HCT116 (cell line): ENCODE measurements at regions not wholly inside any gene's neighbourhood (a gene's known extent, or its start where the extent isn't known, plus 50 kb on each side); places are given as distances from the start of the nearest gene placed in this dataset.

Source experiments
- ATAC-seq: fragments of 200-7000 bp; cut with Tn5 transposase; 2 replicates; pipeline ENCODE4 v1.9.1; 2020; ENCODE audit warnings: mild to moderate bottlenecking, moderate library complexity
- BruUV-seq: library from RNA; stranded (reverse); fragments of 400-500 nt; replicated peaks from 2 replicates; lab custom pipeline; 2021; lab: Mats Ljungman, UMichigan
- CTCF ChIA-PET: fragments of 300-600 bp; sonication (Branson Sonifier 250); formaldehyde crosslinking; loops from one replicate; lab custom pipeline; 2021; ENCODE audit warnings: antibody characterized with exemption; lab: Charles Lee
- POLR2A ChIA-PET: fragments of 300-600, 350-600 bp; sonication (Branson Sonifier 250); formaldehyde crosslinking; loops from one replicate; lab custom pipeline; 2021; ENCODE audit warnings: antibody characterized with exemption; lab: Charles Lee
- RAD21 ChIA-PET, 2 experiments: fragments of 300-600 bp; sonication (Branson Sonifier 250); formaldehyde crosslinking; loops; one replicate each; lab custom pipeline; 2023; ENCODE audit warnings: low total read pairs in 2 of 2; ENCODE audit not compliant: uncharacterized antibody in 2 of 2, unreplicated experiment in 2 of 2, low non-redundant PET in 1 of 2; lab: Charles Lee
- DNase-seq: peaks from one replicate; pipeline ENCODE4 v3.0.0-alpha.2; 2010; ENCODE audit warnings: low read depth, low spot score
- H2AFZ ChIP-seq: fragments of 200-600 bp; shearing (Covaris generic), sonication (generic); 2 replicates; pipeline ENCODE4 v1.6.1; 2017; ENCODE audit warnings: low read depth, mixed run types, mixed read lengths, antibody characterized with exemption, low read length; ENCODE audit not compliant: poor library complexity, severe bottlenecking
- H3K27ac ChIP-seq: 2 replicates; pipeline ENCODE4 v1.5.1; 2012; ENCODE audit warnings: low read depth, low read length
- H3K27me3 ChIP-seq: fragments of 200-600 bp; sonication (generic); 2 replicates; pipeline ENCODE4 v1.6.1; 2016; ENCODE audit warnings: mixed run types, low read length, mixed read lengths; ENCODE audit not compliant: insufficient read depth
- H3K36me3 ChIP-seq, 2 experiments: fragments of 200-500 bp in 1 of 2; fragments of 200-600 bp in 1 of 2; sonication (Bioruptor generic) in 1 of 2; sonication (generic) in 1 of 2; 2 replicates each; pipeline versions ENCODE4 v1.5.1 to v1.6.1; 2014 to 2016; ENCODE audit warnings: low read length in 2 of 2, inconsistent platforms in 1 of 2, mixed read lengths in 1 of 2, mixed run types in 1 of 2; ENCODE audit not compliant: insufficient read depth in 2 of 2, control insufficient read depth in 1 of 2
- H3K4me1 ChIP-seq, 2 experiments: fragments of 200-600 bp in 1 of 2; sonication (generic) in 1 of 2; 2 replicates each; pipeline versions ENCODE4 v1.5.1 to v1.6.1; 2012 to 2017; ENCODE audit warnings: low read length in 2 of 2, inconsistent platforms in 1 of 2, mild to moderate bottlenecking in 1 of 2, mixed read lengths in 1 of 2, mixed run types in 1 of 2, moderate library complexity in 1 of 2; ENCODE audit not compliant: insufficient read depth in 2 of 2, control insufficient read depth in 1 of 2
- H3K4me2 ChIP-seq: fragments of 200-600 bp; sonication (generic); 2 replicates; pipeline ENCODE4 v1.6.1; 2017; ENCODE audit warnings: mixed run types, low read length, mixed read lengths
- H3K4me3 ChIP-seq, 2 experiments: fragments of 200-600 bp in 1 of 2; sonication (generic) in 1 of 2; replicated peaks in 1 of 2; 2 replicates each; pipeline ENCODE4 v1.5.1; 2011 to 2016; ENCODE audit warnings: low read length in 2 of 2, control low read depth in 1 of 2, low read depth in 1 of 2, mild to moderate bottlenecking in 1 of 2, mixed read lengths in 1 of 2, mixed run types in 1 of 2
- H3K79me2 ChIP-seq: fragments of 200-600 bp; sonication (generic); 2 replicates; pipeline ENCODE4 v1.6.1; 2017; ENCODE audit warnings: mild to moderate bottlenecking, mixed run types, low read length, moderate library complexity, mixed read lengths; ENCODE audit not compliant: insufficient read depth
- H3K9ac ChIP-seq: fragments of 200-600 bp; sonication (generic); 2 replicates; pipeline ENCODE4 v1.6.1; 2016; ENCODE audit warnings: low read length, mixed read lengths
- H3K9me2 ChIP-seq: fragments of 200-600 bp; sonication (generic), shearing (Covaris generic); 2 replicates; pipeline ENCODE4 v1.6.1; 2017; ENCODE audit warnings: mixed run types, mild to moderate bottlenecking, moderate library complexity; ENCODE audit not compliant: insufficient read depth
- H3K9me3 ChIP-seq, 2 experiments: fragments of 200-500 bp in 1 of 2; fragments of 200-600 bp in 1 of 2; sonication (Bioruptor generic) in 1 of 2; sonication (generic) in 1 of 2; 2 replicates each; pipeline ENCODE4 v1.6.1; 2014 to 2017; ENCODE audit warnings: low read length in 2 of 2, mixed read lengths in 2 of 2, inconsistent platforms in 1 of 2, low read depth in 1 of 2, mild to moderate bottlenecking in 1 of 2, mixed run types in 1 of 2, moderate library complexity in 1 of 2; ENCODE audit not compliant: control insufficient read depth in 1 of 2, insufficient read depth in 1 of 2
- H4K20me1 ChIP-seq: fragments of 200-600 bp; sonication (generic), shearing (Covaris generic); 2 replicates; pipeline ENCODE4 v1.6.1; 2017; ENCODE audit warnings: mixed run types, mild to moderate bottlenecking, moderate library complexity; ENCODE audit not compliant: insufficient read depth
- ATF3 ChIP-seq: IDR thresholded peaks from 2 replicates; pipeline ENCODE4 v1.6.1; 2012
- CBX3 ChIP-seq: IDR thresholded peaks from 2 replicates; pipeline ENCODE4 v1.6.1; 2012; ENCODE audit warnings: low read depth
- CEBPB ChIP-seq: IDR thresholded peaks from 2 replicates; pipeline ENCODE4 v1.6.1; 2012; ENCODE audit warnings: low read depth
- EGR1 ChIP-seq: IDR thresholded peaks from 2 replicates; pipeline ENCODE4 v1.6.1; 2012; ENCODE audit warnings: low read depth
- ELF1 ChIP-seq: IDR thresholded peaks from 2 replicates; pipeline ENCODE4 v1.6.1; 2012; ENCODE audit warnings: low read depth, borderline replicate concordance
- FOSL1 ChIP-seq: IDR thresholded peaks from 2 replicates; pipeline ENCODE4 v1.6.1; 2012; ENCODE audit warnings: low read depth
- POLR2A ChIP-seq: IDR thresholded peaks from 2 replicates; pipeline ENCODE4 v1.7.0; 2011; ENCODE audit warnings: borderline replicate concordance; ENCODE audit not compliant: insufficient read depth, insufficient read length; ENCODE audit errors: extremely low read depth
- RAD21 ChIP-seq: IDR thresholded peaks from 2 replicates; pipeline ENCODE4 v1.6.1; 2012; ENCODE audit warnings: low read depth, mild to moderate bottlenecking
- SP1 ChIP-seq: IDR thresholded peaks from 2 replicates; pipeline ENCODE4 v1.6.1; 2012; ENCODE audit warnings: low read depth
- TCF7L2 ChIP-seq: IDR thresholded peaks from 2 replicates; pipeline ENCODE4 v1.7.0; 2011; ENCODE audit warnings: borderline replicate concordance, inconsistent platforms; ENCODE audit not compliant: insufficient read depth, insufficient read length; ENCODE audit errors: extremely low read depth
- YY1 ChIP-seq: IDR thresholded peaks from 2 replicates; pipeline ENCODE4 v1.6.1; 2011; ENCODE audit warnings: low read length, low read depth, moderate library complexity, mild to moderate bottlenecking; ENCODE audit not compliant: insufficient replicate concordance; ENCODE audit errors: extremely low read depth
- ZBTB33 ChIP-seq: IDR thresholded peaks from 2 replicates; pipeline ENCODE4 v1.6.1; 2011; ENCODE audit warnings: mild to moderate bottlenecking, low read length, moderate library complexity; ENCODE audit not compliant: insufficient replicate concordance; ENCODE audit errors: extremely low read depth
- ZNF274 ChIP-seq: fragments of 200-500 bp; sonication (Bioruptor generic); IDR thresholded peaks from 2 replicates; pipeline ENCODE4 v1.6.1; 2014; ENCODE audit warnings: mild to moderate bottlenecking, low read depth, low read length, inconsistent platforms
- intact Hi-C: fragments of 100-400 bp; cut with micrococcal nuclease; formaldehyde crosslinking; loops from 2 replicates; pipeline ENCODE4 v1.10.0; 2022
- TF ChIP-seq, protein P1 (sequence below): IDR thresholded peaks from 2 replicates; pipeline ENCODE4 v1.6.1; 2012
- TF ChIP-seq, protein P2 (sequence below): IDR thresholded peaks from 2 replicates; pipeline ENCODE4 v1.6.1; 2012; ENCODE audit warnings: low read depth

DNA sequence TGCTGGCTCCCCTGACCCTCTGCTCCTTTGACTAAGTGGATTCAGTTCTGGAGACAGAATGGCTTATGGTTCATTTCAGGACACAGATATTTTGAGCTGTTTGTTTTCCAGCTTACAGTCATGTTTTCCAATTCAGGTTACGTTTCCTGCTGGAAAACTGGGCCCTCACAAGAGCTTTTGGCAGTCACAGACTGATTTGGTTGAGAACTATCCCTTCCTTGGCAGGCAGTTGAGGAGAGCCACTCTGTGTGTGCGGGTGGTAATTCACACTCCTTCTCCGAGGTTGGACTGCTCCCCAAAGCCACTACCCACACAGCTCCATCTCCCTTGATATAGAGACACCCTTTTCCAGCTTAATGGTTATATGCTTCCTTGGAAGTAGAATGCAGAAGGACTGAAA is 534.5 kb downstream of the TMEM38B start:
- RAD21 ChIA-PET, result no interaction called here
- H3K79me2 ChIP-seq, result no peaks in the 10 kb centered on the region

DNA sequence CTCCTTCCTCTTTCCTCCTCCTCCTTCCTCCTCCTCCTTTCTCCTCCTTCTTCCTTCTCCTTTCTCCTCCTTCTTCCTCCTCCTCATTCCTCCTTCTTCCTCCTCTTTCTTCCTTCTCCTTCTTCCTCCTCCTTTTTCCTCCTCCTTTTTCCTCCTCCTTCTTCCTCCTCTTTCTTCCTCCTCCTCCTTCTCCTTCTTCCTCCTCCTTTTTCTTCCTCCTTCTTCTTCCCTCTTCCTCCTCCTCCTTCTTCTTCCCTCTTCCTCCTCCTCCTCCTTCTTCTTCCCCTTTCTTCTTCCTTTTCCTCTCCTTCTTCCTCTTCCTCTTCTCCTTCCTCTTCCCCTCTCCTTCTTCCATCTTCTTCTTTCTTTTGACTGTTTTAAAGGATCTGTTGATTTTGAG is 538.8 kb downstream of the TMEM38B start:
- intact Hi-C loops, result no loop called here
- Histone ChIP-seq H4K20me1 (no peaks in the 10 kb centered on the region), H3K4me1 (no peaks in the 10 kb centered on the region), H3K4me3 (no peak overlapping the region), H3K36me3 (no peaks in the 10 kb centered on the region), H3K4me2 (no peak overlapping the region), H2AFZ (no peak overlapping the region), H3K9me3 (no peaks in the 10 kb centered on the region), H3K27ac (no peak overlapping the region), H3K27me3 (peaks cover 14% of the 10 kb centered on the region; the same call in 1 of the 2 replicates), H3K79me2 (no peaks in the 10 kb centered on the region), H3K9me2 (no peaks in the 10 kb centered on the region), H3K9ac (no peak overlapping the region)
- ChIA-PET POLR2A (no interaction called here), RAD21 (no interaction called here), CTCF (no interaction called here)
- ATAC-seq (no peak), DNase-seq (no peak)
- no TSS peak for BruUV-seq
- TF ChIP-seq TCF7L2 (no peak), ZNF274 (no peak), RAD21 (no peak), SP1 (no peak), CEBPB (no peak), FOSL1 (no peak), ZBTB33 (no peak), ELF1 (no peak), EGR1 (no peak), YY1 (no peak), CBX3 (no peak), POLR2A (no peak)
- TF ChIP-seq, protein P1, sequence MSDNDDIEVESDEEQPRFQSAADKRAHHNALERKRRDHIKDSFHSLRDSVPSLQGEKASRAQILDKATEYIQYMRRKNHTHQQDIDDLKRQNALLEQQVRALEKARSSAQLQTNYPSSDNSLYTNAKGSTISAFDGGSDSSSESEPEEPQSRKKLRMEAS, result no peak
- TF ChIP-seq, protein P2, sequence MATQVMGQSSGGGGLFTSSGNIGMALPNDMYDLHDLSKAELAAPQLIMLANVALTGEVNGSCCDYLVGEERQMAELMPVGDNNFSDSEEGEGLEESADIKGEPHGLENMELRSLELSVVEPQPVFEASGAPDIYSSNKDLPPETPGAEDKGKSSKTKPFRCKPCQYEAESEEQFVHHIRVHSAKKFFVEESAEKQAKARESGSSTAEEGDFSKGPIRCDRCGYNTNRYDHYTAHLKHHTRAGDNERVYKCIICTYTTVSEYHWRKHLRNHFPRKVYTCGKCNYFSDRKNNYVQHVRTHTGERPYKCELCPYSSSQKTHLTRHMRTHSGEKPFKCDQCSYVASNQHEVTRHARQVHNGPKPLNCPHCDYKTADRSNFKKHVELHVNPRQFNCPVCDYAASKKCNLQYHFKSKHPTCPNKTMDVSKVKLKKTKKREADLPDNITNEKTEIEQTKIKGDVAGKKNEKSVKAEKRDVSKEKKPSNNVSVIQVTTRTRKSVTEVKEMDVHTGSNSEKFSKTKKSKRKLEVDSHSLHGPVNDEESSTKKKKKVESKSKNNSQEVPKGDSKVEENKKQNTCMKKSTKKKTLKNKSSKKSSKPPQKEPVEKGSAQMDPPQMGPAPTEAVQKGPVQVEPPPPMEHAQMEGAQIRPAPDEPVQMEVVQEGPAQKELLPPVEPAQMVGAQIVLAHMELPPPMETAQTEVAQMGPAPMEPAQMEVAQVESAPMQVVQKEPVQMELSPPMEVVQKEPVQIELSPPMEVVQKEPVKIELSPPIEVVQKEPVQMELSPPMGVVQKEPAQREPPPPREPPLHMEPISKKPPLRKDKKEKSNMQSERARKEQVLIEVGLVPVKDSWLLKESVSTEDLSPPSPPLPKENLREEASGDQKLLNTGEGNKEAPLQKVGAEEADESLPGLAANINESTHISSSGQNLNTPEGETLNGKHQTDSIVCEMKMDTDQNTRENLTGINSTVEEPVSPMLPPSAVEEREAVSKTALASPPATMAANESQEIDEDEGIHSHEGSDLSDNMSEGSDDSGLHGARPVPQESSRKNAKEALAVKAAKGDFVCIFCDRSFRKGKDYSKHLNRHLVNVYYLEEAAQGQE, result no peak

More for the DNA sequence above, 534.5 kb downstream of the TMEM38B start:
- H3K4me2 ChIP-seq, result no peak overlapping the region
- no peak for TF ChIP-seq ZNF274
- no peak for TF ChIP-seq ATF3
- ChIA-PET POLR2A (no interaction called here), CTCF (no interaction called here)
- no peaks in the 10 kb centered on the region for H3K4me1 ChIP-seq
- no peak overlapping the region for H3K27ac ChIP-seq
- no peaks in the 10 kb centered on the region for H3K9me3 ChIP-seq
- no peak for DNase-seq
- intact Hi-C loops, result no loop called here
- H3K9ac ChIP-seq, result no peak overlapping the region
- ATAC-seq, result no peak
- no peak overlapping the region for H3K4me3 ChIP-seq
- H4K20me1 ChIP-seq, result no peaks in the 10 kb centered on the region
- peaks cover 14% of the 10 kb centered on the region; the same call in 1 of the 2 replicates for H3K27me3 ChIP-seq
- no peaks in the 10 kb centered on the region for H3K36me3 ChIP-seq
- no peak overlapping the region for H2AFZ ChIP-seq
- BruUV-seq, result no TSS peak
- no peaks in the 10 kb centered on the region for H3K9me2 ChIP-seq
